Neural cell (in vitro differentiated cells): ENCODE measurements at regions not wholly inside any gene's neighbourhood (a gene's known extent, or its start where the extent isn't known, plus 50 kb on each side); places are given as distances from the start of the nearest gene placed in this dataset.

ENCODE experiments used
- H2AFZ ChIP-seq: fragments of 200-600, 300-800 bp; sonication (generic), shearing (Covaris generic); 2 replicates; pipeline ENCODE4 v1.6.0; 2014; ENCODE audit warnings: low read depth, mild to moderate bottlenecking, antibody characterized with exemption, low read length, moderate library complexity
- H3F3A ChIP-seq: fragments of 200-600 bp; shearing (Covaris generic); 2 replicates; pipeline ENCODE4 v1.6.1; 2016; ENCODE audit warnings: mild to moderate bottlenecking, moderate library complexity, mixed read lengths, antibody characterized with exemption, low read length; ENCODE audit not compliant: insufficient read depth, poor library complexity, severe bottlenecking
- H3K27ac ChIP-seq: fragments of 200-600, 300-800 bp; sonication (generic), shearing (Covaris generic); 2 replicates; pipeline ENCODE4 v1.5.1; 2014; ENCODE audit warnings: mild to moderate bottlenecking, low read length, moderate library complexity
- H3K27me3 ChIP-seq: fragments of 300-800, 200-600 bp; sonication (generic), shearing (Covaris generic); 2 replicates; pipeline ENCODE4 v1.6.0; 2014; ENCODE audit warnings: mild to moderate bottlenecking, low read depth, low read length, moderate library complexity; ENCODE audit not compliant: insufficient read depth
- H3K36me3 ChIP-seq: fragments of 300-800, 200-600 bp; sonication (generic), shearing (Covaris generic); 2 replicates; pipeline ENCODE4 v1.5.1; 2014; ENCODE audit warnings: mild to moderate bottlenecking, antibody characterized with exemption, low read length, moderate library complexity; ENCODE audit not compliant: insufficient read depth
- H3K4me2 ChIP-seq: fragments of 300-800, 200-600 bp; sonication (generic), shearing (Covaris generic); 2 replicates; pipeline ENCODE4 v1.6.0; 2014; ENCODE audit warnings: mild to moderate bottlenecking, low read length
- H3K4me3 ChIP-seq: fragments of 300-800, 200-600 bp; sonication (generic), shearing (Covaris generic); 2 replicates; pipeline ENCODE4 v1.5.1; 2014; ENCODE audit warnings: mild to moderate bottlenecking, low read length, moderate library complexity
- H3K79me2 ChIP-seq: fragments of 200-600 bp; shearing (Covaris generic); replicated peaks from 2 replicates; pipeline ENCODE4 v1.6.0; 2014; ENCODE audit warnings: mild to moderate bottlenecking, low read length, moderate library complexity; ENCODE audit not compliant: insufficient read depth
- H3K9ac ChIP-seq: fragments of 300-800, 200-600 bp; sonication (generic), shearing (Covaris generic); 2 replicates; pipeline ENCODE4 v1.6.1; 2016; ENCODE audit warnings: mild to moderate bottlenecking, low read length, mixed read lengths
- H3K9me2 ChIP-seq: fragments of 200-600 bp; shearing (Covaris generic); 2 replicates; pipeline ENCODE4 v1.6.1; 2016; ENCODE audit warnings: mild to moderate bottlenecking, low read length, mixed read lengths; ENCODE audit not compliant: insufficient read depth
- H3K9me3 ChIP-seq: fragments of 200-600, 300-800 bp; sonication (generic), shearing (Covaris generic); 2 replicates; pipeline ENCODE4 v1.6.1; 2016; ENCODE audit warnings: mild to moderate bottlenecking, mixed run types, low read length, moderate library complexity, mixed read lengths
- H4K20me1 ChIP-seq: fragments of 200-600 bp; shearing (Covaris generic); 2 replicates; pipeline ENCODE4 v1.6.1; 2016; ENCODE audit warnings: mild to moderate bottlenecking, mixed run types; ENCODE audit not compliant: insufficient read depth
- EP300 ChIP-seq: fragments of 450-650 bp; conservative IDR thresholded peaks from 2 replicates; pipeline ENCODE4 v1.6.1; 2014; ENCODE audit warnings: antibody characterized with exemption, mild to moderate bottlenecking, moderate library complexity; ENCODE audit not compliant: poor library complexity, severe bottlenecking
- EZH2 ChIP-seq: fragments of 200-600, 300-800 bp; shearing (Covaris generic), sonication (generic); IDR thresholded peaks from 2 replicates; pipeline ENCODE4 v1.6.1; 2014; ENCODE audit warnings: antibody characterized with exemption, low read length, borderline replicate concordance, mild to moderate bottlenecking; ENCODE audit not compliant: insufficient read depth, poor library complexity, severe bottlenecking
- MXI1 ChIP-seq: fragments of 450-650 bp; conservative IDR thresholded peaks from 2 replicates; pipeline ENCODE4 v1.6.1; 2014; ENCODE audit warnings: antibody characterized with exemption, mild to moderate bottlenecking; ENCODE audit not compliant: poor library complexity, severe bottlenecking
- POLR2AphosphoS5 ChIP-seq: IDR thresholded peaks from 2 replicates; pipeline ENCODE4 v1.6.1; 2012
- RAD21 ChIP-seq: fragments of 450-650 bp; conservative IDR thresholded peaks from 2 replicates; pipeline ENCODE4 v1.6.1; 2014; ENCODE audit warnings: antibody characterized with exemption, mild to moderate bottlenecking, moderate library complexity
- SMC3 ChIP-seq: fragments of 450-650 bp; conservative IDR thresholded peaks from 2 replicates; pipeline ENCODE4 v1.6.1; 2014; ENCODE audit warnings: antibody characterized with exemption, mild to moderate bottlenecking, moderate library complexity; ENCODE audit not compliant: poor library complexity
- TAF1 ChIP-seq: IDR thresholded peaks from 2 replicates; pipeline ENCODE4 v1.6.1; 2012; ENCODE audit warnings: low read depth
- TF ChIP-seq, protein P1 (sequence below): fragments of 450-650 bp; IDR thresholded peaks from 2 replicates; pipeline ENCODE4 v1.5.1; 2014; ENCODE audit warnings: antibody characterized with exemption, mild to moderate bottlenecking, moderate library complexity; ENCODE audit not compliant: poor library complexity, severe bottlenecking
- TF ChIP-seq, protein P2 (sequence below): IDR thresholded peaks from 2 replicates; pipeline ENCODE4 v1.6.1; 2012; ENCODE audit warnings: borderline replicate concordance

DNA sequence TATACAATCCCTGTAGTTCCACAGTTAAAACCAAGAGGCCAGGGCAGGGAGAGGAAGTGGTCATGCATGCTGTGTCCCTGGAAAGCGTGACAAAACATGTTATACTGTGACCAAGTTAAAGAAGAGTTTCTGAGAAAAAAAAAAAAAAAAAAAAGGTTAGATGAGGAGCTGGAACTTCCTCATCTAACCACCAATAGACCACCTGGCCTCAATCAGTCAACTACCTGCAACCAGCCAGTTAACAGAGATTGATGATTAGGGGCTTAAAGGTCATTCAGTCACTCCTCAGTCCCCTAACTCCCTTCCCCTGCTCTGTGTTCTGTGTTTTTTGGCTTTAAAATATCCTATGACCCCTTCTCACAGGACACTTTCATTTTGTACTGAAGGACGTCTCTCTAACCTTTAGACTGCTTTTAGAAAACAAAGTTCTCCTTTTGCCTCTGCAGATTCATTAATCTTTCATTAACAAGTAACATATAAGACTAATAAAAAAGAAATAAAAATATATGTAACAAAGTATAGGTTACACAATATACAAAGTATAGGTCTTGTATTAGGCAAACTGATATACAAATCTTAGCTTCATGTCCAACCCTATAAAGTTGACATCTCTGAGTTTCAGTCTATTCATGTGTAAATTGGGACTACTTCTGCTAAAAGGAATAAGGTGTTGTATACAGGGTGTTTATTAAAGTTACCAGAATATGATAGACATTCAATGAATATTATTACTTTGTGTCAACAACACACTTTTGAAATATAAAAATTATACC is 179.1 kb upstream of the NDST4 start:
- Histone ChIP-seq H2AFZ (no peak overlapping the region), H3K9me2 (no peaks in the 10 kb centered on the region), H3K4me2 (no peak overlapping the region), H3K79me2 (no peaks in the 10 kb centered on the region), H3K27ac (no peak overlapping the region), H3K9ac (no peak overlapping the region), H3K4me3 (no peak overlapping the region), H3K27me3 (no peaks in the 10 kb centered on the region), H3K36me3 (no peaks in the 10 kb centered on the region), H4K20me1 (no peaks in the 10 kb centered on the region), H3K9me3 (no peaks in the 10 kb centered on the region), H3F3A (no peaks in the 10 kb centered on the region)
- TF ChIP-seq SMC3 (no peak), TAF1 (no peak), EP300 (no peak), EZH2 (no peak), POLR2AphosphoS5 (no peak), MXI1 (no peak), RAD21 (no peak)
- TF ChIP-seq, protein P1, sequence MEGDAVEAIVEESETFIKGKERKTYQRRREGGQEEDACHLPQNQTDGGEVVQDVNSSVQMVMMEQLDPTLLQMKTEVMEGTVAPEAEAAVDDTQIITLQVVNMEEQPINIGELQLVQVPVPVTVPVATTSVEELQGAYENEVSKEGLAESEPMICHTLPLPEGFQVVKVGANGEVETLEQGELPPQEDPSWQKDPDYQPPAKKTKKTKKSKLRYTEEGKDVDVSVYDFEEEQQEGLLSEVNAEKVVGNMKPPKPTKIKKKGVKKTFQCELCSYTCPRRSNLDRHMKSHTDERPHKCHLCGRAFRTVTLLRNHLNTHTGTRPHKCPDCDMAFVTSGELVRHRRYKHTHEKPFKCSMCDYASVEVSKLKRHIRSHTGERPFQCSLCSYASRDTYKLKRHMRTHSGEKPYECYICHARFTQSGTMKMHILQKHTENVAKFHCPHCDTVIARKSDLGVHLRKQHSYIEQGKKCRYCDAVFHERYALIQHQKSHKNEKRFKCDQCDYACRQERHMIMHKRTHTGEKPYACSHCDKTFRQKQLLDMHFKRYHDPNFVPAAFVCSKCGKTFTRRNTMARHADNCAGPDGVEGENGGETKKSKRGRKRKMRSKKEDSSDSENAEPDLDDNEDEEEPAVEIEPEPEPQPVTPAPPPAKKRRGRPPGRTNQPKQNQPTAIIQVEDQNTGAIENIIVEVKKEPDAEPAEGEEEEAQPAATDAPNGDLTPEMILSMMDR = no peak
- TF ChIP-seq, protein P2, sequence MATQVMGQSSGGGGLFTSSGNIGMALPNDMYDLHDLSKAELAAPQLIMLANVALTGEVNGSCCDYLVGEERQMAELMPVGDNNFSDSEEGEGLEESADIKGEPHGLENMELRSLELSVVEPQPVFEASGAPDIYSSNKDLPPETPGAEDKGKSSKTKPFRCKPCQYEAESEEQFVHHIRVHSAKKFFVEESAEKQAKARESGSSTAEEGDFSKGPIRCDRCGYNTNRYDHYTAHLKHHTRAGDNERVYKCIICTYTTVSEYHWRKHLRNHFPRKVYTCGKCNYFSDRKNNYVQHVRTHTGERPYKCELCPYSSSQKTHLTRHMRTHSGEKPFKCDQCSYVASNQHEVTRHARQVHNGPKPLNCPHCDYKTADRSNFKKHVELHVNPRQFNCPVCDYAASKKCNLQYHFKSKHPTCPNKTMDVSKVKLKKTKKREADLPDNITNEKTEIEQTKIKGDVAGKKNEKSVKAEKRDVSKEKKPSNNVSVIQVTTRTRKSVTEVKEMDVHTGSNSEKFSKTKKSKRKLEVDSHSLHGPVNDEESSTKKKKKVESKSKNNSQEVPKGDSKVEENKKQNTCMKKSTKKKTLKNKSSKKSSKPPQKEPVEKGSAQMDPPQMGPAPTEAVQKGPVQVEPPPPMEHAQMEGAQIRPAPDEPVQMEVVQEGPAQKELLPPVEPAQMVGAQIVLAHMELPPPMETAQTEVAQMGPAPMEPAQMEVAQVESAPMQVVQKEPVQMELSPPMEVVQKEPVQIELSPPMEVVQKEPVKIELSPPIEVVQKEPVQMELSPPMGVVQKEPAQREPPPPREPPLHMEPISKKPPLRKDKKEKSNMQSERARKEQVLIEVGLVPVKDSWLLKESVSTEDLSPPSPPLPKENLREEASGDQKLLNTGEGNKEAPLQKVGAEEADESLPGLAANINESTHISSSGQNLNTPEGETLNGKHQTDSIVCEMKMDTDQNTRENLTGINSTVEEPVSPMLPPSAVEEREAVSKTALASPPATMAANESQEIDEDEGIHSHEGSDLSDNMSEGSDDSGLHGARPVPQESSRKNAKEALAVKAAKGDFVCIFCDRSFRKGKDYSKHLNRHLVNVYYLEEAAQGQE = no peak

DNA sequence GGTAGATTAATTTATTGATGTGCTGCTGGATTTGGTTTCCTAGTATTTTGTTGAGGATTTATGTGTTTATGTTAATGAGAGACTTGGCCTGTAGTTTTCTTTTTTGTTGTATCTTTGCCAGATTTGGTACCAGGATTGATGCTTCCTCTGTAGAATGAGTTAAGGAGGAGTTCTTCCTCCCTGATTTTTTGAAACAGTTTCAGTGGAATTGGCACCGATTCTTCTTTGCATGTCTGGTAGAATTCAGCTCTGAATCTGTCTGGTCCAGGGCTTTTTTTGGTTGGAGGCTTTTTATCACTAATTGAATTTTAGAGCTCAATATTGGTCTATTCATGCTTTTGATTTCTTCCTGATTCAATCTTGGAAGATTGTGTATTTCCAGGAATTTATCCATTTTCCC is 174.0 kb upstream of the NDST4 start:
- no peaks in the 10 kb centered on the region for H3F3A ChIP-seq
- H3K9me2 ChIP-seq = no peaks in the 10 kb centered on the region
- H4K20me1 ChIP-seq = no peaks in the 10 kb centered on the region
- H3K9ac ChIP-seq = no peak overlapping the region
- H3K27ac ChIP-seq = no peak overlapping the region
- H3K27me3 ChIP-seq = no peaks in the 10 kb centered on the region
- no peak overlapping the region for H3K4me2 ChIP-seq
- H3K4me3 ChIP-seq = no peak overlapping the region
- H2AFZ ChIP-seq = no peak overlapping the region
- TF ChIP-seq EP300 (no peak), EZH2 (no peak), POLR2AphosphoS5 (no peak), RAD21 (no peak), SMC3 (no peak), TAF1 (no peak), MXI1 (no peak)
- TF ChIP-seq, protein P1 = no peak
- H3K36me3 ChIP-seq = no peaks in the 10 kb centered on the region
- no peaks in the 10 kb centered on the region for H3K9me3 ChIP-seq
- no peaks in the 10 kb centered on the region for H3K79me2 ChIP-seq
